GM19239 (cell line): ENCODE measurements at regions not wholly inside any gene's neighbourhood (a gene's known extent, or its start where the extent isn't known, plus 50 kb on each side); places are given as distances from the start of the nearest gene placed in this dataset.

Source experiments
- DNase-seq: peaks from one replicate; pipeline ENCODE4 v3.0.0; 2011; ENCODE audit warnings: low spot score; ENCODE audit not compliant: insufficient read length
- FAIRE-seq: peaks from 2 replicates; lab custom pipeline; 2011; peaks lifted over from hg19 to GRCh38; lab: Jason Lieb, UNC

GRCh38 chr6:54008589-54008988 is 102.7 kb upstream of the MLIP start:
- no peak for FAIRE-seq

DNA sequence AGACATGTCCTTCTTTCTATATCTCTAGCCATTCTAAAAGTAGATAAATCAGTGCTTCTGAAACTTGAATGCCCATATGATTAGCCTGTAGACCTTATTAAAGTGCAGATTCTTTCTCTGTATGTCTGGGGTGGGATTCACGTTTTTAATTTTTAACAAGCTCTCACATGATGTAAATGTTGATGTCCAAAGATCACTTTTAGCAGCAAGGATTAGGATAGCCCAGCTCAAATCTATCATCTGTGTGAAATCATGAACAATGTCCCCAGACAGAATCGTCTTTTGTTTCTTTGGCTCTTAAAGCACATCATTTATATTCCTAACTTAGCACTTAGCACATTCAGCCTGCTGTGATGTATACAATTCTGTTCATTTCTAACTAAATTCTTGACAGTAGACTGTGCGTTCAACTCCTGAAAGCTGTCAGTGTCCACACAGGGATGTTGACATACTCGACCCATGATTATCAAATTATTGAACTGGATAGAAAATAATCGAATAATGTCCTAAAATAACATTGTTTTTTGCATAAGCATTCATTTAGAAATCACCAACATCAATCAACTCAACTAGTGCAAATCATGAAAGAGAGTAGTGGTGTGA is 102.1 kb upstream of the MLIP start:
- FAIRE-seq (peak; percentile 44), DNase-seq (no peak)

More at GRCh38 chr6:54008589-54008988, 102.7 kb upstream of the MLIP start:
- no peak for DNase-seq

GRCh38 chr6:54010340-54011276 is 100.6 kb upstream of the MLIP start:
- no peak for DNase-seq
- no peak for FAIRE-seq

GRCh38 chr6:54011277-54011648 is 100.0 kb upstream of the MLIP start:
- DNase-seq (no peak), FAIRE-seq (no peak)

GRCh38 chr6:54013966-54014365 is 97.3 kb upstream of the MLIP start:
- FAIRE-seq, result no peak
- DNase-seq, result no peak

GRCh38 chr6:54014440-54014839 is 96.8 kb upstream of the MLIP start:
- DNase-seq (no peak), FAIRE-seq (no peak)

GRCh38 chr6:54017877-54018276 is 93.4 kb upstream of the MLIP start:
- FAIRE-seq (no peak), DNase-seq (no peak)

GRCh38 chr6:54018722-54019121 is 92.5 kb upstream of the MLIP start:
- FAIRE-seq (no peak), DNase-seq (no peak)

DNA sequence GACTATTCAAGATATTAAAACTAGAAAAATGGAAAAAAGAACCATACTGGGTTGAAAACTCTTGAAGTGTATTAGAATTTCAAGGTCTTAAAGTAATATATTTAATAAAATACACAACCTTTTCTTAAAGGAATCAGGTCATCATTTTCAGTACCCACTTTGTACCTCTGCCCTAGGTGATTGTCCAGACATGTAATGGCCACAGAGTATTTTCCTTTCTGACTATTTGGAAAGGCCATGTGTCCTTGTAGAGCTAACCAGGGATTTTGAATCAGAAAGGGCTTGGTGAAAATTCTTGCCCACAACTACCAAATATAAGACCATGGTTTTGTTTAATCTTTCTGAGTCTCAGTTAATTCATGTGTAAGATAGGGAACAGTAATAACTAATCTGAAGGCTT is 91.4 kb upstream of the MLIP start:
- DNase-seq (no peak), FAIRE-seq (no peak)

DNA sequence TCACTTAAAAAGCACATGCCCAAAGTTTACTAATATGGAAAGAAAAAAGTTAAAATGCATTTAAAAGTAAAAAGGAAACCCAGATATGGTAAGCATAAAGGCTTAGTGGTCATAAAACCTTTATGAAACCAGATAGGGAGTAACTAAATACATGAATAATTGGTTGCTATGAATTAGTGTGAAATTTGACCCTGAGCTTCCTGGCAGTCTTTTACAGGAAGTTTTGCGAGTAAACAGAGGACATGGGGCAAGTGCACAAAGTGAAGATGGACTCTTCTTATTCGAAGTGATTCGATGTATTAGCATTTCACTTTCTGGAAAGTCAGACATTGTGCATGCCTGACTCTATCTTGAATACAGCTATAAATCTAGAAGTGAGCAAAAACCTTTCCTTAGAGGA is 90.9 kb upstream of the MLIP start:
- FAIRE-seq (no peak), DNase-seq (no peak)

- FAIRE-seq (no peak), DNase-seq (no peak)
Measured at GRCh38 chr6:54026652-54027400, 84.4 kb upstream of the MLIP start.

GRCh38 chr6:54028170-54028569 is 83.1 kb upstream of the MLIP start:
- no peak for FAIRE-seq
- no peak for DNase-seq

DNA sequence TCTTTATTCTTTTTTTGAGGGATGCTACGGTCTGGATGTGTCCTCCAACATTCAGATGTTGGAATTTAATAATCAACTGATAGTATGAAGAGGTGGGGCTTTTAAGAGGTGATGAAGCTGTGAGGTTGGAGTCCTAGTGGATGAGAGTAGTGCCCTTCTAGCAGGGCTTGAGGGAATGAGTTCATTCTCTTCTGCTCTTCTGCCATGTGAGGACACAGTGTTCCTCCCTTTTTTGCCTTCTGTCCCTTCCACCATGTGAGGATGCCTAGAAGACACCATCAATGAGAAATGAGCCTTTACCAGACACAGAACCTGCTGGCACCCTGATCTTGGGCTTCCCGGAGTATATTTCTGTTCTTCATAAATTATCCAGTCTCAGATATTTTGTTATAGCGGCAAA is 82.1 kb upstream of the MLIP start:
- no peak for FAIRE-seq
- DNase-seq, result no peak

- FAIRE-seq, result no peak
- no peak for DNase-seq
Measured at GRCh38 chr6:54031169-54031568, 80.1 kb upstream of the MLIP start.

- no peak for DNase-seq
- FAIRE-seq, result no peak
Measured at GRCh38 chr6:54037277-54037779, 73.9 kb upstream of the MLIP start.

GRCh38 chr6:54040545-54040944 is 70.7 kb upstream of the MLIP start:
- FAIRE-seq (no peak), DNase-seq (no peak)

- no peak for DNase-seq
- FAIRE-seq, result no peak
Measured at GRCh38 chr6:54041239-54041638, 70.0 kb upstream of the MLIP start.

DNA sequence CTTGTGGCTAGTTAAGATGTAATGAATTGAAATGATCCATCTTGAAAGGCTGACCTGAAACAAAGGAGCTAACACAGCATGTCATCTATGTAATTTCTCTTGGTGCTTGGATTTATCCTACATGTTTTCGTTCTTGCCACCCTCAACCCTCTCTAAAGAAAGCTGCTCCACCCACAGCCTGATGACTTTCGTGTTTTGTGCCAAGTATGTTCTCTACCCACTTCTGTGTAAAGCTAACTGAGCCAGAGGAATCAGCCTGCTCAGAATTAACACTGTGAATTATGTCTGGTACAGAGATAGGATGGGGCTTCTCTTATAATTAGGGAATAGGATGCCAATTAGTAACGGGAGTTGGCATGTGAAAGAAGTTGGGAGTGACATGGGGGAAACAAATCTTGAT is 67.9 kb upstream of the MLIP start:
- FAIRE-seq (no peak), DNase-seq (no peak)

- FAIRE-seq, result no peak
Measured at GRCh38 chr6:54044059-54044458, 67.2 kb upstream of the MLIP start.

GRCh38 chr6:54048782-54049181 is 62.5 kb upstream of the MLIP start:
- no peak for DNase-seq
- no peak for FAIRE-seq

More at GRCh38 chr6:54044059-54044458, 67.2 kb upstream of the MLIP start:
- no peak for DNase-seq

DNA sequence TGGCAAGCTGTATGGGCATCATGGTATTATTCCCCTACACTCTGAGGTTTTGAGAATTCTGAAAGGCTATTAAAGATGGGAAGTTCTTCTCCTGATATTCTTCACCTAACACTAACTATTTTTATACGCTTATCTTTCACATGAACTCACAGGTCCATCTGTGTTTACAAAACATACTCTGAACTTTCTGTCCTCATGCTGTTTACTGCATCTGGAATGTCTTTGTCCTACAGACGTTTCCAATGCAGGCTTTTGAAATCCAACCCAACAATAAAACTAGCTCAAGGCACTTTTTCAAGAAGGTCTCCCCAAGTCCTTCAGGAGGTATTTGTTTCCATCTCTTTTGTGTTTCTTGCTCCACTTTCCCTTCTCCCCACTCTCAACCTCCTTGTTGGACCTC is 60.5 kb upstream of the MLIP start:
- DNase-seq (no peak), FAIRE-seq (no peak)
